ENCODE measurements at regions not wholly inside any gene's neighbourhood (a gene's known extent, or its start where the extent isn't known, plus 50 kb on each side); places are given as distances from the start of the nearest gene placed in this dataset.
"Not testable (repeated sequence)": the region's sequence is repeated elsewhere in the genome, so short reads cannot be mapped to it uniquely, and the experiment has no call there.

DNA sequence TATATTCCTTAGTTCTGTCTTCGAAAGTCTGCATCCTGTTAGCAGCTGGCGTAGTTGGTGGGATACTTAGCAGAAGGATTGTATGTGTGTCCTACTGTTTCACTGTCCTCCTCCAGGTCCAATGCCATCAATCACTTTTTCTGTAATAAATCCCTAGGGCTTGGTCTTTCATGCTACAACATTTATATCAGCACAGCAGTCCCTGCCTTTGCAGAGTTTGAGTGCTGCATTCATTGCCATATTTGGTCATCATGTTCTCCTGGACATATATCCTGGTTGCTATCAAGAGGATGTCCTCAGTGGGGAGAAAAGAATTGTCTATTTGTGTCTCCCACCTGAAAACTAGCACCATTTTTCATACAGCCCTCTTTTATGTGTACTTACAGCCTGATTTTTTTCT, 67.0 kb downstream of the OR5AK2 start:
- TF ChIP-seq, protein P1, sequence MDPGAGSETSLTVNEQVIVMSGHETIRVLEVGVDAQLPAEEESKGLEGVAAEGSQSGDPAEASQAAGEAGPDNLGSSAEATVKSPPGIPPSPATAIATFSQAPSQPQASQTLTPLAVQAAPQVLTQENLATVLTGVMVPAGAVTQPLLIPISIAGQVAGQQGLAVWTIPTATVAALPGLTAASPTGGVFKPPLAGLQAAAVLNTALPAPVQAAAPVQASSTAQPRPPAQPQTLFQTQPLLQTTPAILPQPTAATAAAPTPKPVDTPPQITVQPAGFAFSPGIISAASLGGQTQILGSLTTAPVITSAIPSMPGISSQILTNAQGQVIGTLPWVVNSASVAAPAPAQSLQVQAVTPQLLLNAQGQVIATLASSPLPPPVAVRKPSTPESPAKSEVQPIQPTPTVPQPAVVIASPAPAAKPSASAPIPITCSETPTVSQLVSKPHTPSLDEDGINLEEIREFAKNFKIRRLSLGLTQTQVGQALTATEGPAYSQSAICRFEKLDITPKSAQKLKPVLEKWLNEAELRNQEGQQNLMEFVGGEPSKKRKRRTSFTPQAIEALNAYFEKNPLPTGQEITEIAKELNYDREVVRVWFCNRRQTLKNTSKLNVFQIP (CRISPR knock-in tag; IDR thresholded peaks at IDR 0.05; ENCODE audit: borderline replicate concordance, low read depth), result no peak
- TF ChIP-seq, protein P2, sequence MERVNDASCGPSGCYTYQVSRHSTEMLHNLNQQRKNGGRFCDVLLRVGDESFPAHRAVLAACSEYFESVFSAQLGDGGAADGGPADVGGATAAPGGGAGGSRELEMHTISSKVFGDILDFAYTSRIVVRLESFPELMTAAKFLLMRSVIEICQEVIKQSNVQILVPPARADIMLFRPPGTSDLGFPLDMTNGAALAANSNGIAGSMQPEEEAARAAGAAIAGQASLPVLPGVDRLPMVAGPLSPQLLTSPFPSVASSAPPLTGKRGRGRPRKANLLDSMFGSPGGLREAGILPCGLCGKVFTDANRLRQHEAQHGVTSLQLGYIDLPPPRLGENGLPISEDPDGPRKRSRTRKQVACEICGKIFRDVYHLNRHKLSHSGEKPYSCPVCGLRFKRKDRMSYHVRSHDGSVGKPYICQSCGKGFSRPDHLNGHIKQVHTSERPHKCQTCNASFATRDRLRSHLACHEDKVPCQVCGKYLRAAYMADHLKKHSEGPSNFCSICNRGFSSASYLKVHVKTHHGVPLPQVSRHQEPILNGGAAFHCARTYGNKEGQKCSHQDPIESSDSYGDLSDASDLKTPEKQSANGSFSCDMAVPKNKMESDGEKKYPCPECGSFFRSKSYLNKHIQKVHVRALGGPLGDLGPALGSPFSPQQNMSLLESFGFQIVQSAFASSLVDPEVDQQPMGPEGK (CRISPR knock-in tag; IDR thresholded peaks at IDR 0.05; ENCODE audit: borderline replicate concordance), result no peak
- TF ChIP-seq SNAI2 (CRISPR knock-in tag; IDR thresholded peaks at IDR 0.05), result no peak
- TF ChIP-seq TOX (CRISPR knock-in tag; IDR thresholded peaks at IDR 0.05; ENCODE audit: borderline replicate concordance), result no peak
- no peak for TF ChIP-seq ESRRG (CRISPR knock-in tag; IDR thresholded peaks at IDR 0.05)
- TF ChIP-seq ZC3H10 (CRISPR knock-in tag; IDR thresholded peaks at IDR 0.05), result no peak
- no peak for TF ChIP-seq RARB (CRISPR knock-in tag; IDR thresholded peaks at IDR 0.05)
- TF ChIP-seq CSDC2 (CRISPR knock-in tag; IDR thresholded peaks at IDR 0.05), result no peak
- TF ChIP-seq GLIS3 (CRISPR knock-in tag; IDR thresholded peaks at IDR 0.05), result no peak
- TF ChIP-seq BACH2 (CRISPR knock-in tag; IDR thresholded peaks at IDR 0.05; ENCODE audit: borderline replicate concordance), result no peak
- TF ChIP-seq, protein P3, sequence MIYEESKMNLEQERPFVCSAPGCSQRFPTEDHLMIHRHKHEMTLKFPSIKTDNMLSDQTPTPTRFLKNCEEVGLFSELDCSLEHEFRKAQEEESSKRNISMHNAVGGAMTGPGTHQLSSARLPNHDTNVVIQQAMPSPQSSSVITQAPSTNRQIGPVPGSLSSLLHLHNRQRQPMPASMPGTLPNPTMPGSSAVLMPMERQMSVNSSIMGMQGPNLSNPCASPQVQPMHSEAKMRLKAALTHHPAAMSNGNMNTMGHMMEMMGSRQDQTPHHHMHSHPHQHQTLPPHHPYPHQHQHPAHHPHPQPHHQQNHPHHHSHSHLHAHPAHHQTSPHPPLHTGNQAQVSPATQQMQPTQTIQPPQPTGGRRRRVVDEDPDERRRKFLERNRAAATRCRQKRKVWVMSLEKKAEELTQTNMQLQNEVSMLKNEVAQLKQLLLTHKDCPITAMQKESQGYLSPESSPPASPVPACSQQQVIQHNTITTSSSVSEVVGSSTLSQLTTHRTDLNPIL (CRISPR knock-in tag; IDR thresholded peaks at IDR 0.05; ENCODE audit: low read depth), result no peak
- ATAC-seq, result no peak

DNA sequence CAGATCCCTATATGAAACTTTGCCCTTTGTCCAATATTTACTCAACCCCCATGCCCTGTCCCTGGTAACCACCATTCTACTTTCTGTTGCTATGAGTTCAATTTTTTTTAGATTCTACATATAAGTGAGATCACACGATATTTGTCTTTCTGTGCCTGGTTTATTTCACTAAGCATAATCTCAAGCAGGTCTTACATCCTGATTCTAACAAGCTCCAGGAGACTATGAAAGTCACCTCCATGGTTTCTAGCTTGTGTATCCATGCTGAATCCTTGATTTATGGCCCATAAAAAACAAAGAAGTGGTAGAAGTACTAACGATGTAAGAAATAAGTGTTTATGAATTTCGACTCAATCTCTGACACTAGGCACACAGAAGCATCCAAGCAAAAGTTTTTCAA, 68.0 kb downstream of the OR5AK2 start:
- TF ChIP-seq PPARA (CRISPR knock-in tag; IDR thresholded peaks at IDR 0.05; ENCODE audit: borderline replicate concordance), result no peak
- no peak for TF ChIP-seq ZNF8 (CRISPR knock-in tag; IDR thresholded peaks at IDR 0.05)
- no peak for TF ChIP-seq OSR1 (CRISPR knock-in tag; IDR thresholded peaks at IDR 0.05)
- TF ChIP-seq GLIS3 (CRISPR knock-in tag; IDR thresholded peaks at IDR 0.05), result no peak
- TF ChIP-seq CSDC2 (CRISPR knock-in tag; IDR thresholded peaks at IDR 0.05), result no peak
- TF ChIP-seq ZFP30 (CRISPR knock-in tag; IDR thresholded peaks at IDR 0.05), result no peak
- TF ChIP-seq, protein P4, sequence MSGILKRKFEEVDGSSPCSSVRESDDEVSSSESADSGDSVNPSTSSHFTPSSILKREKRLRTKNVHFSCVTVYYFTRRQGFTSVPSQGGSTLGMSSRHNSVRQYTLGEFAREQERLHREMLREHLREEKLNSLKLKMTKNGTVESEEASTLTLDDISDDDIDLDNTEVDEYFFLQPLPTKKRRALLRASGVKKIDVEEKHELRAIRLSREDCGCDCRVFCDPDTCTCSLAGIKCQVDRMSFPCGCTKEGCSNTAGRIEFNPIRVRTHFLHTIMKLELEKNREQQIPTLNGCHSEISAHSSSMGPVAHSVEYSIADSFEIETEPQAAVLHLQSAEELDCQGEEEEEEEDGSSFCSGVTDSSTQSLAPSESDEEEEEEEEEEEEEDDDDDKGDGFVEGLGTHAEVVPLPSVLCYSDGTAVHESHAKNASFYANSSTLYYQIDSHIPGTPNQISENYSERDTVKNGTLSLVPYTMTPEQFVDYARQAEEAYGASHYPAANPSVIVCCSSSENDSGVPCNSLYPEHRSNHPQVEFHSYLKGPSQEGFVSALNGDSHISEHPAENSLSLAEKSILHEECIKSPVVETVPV (CRISPR knock-in tag; IDR thresholded peaks at IDR 0.05), result no peak
- no peak for TF ChIP-seq ARNTL (CRISPR knock-in tag; IDR thresholded peaks at IDR 0.05; ENCODE audit: borderline replicate concordance, low read depth)
- ATAC-seq, result no peak

DNA sequence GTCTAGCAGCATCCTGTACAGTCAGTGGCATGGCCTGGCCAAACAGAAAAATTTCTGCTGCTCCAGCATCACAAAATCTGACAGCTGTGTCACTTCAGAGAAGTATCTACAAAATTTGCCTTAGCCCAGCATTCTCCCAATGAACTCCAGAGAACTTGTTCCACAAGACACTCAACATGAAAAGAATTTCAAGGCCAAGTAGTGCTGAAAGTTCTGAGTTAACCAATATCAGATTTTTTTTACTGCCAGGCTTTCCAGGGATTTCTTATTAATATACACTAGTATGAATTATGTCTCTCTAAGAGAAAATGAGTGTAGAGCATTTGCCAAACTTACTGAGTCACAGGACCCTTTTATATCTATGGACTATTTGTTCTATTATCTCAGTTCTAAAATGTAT, 68.8 kb downstream of the OR5AK2 start:
- TF ChIP-seq ZNF70 (CRISPR knock-in tag; IDR thresholded peaks at IDR 0.05), result no peak
- peak; percentile 18; the same call in 1 of the 2 replicates for TF ChIP-seq ISL1 (CRISPR knock-in tag; IDR thresholded peaks at IDR 0.05)
- ATAC-seq, result no peak

DNA sequence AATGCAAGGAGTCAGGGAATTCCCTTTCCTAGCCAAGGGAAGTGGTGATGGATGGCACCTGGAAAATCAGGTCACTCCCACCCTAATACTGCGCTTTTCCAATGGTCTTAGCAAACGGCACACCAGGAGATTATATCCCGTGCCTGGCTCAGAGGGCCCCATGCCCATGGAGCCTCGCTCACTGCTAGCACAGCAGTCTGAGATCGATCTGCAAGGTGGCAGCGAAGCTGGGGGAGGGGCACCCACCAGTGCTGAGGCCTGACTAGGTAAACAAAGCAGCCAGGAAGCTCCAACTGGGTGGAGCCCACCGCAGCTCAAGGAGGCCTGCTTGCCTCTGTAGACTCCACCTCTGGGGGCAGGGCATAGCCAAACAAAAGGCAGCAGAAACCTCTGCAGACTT, 74.2 kb downstream of the OR5AK2 start:
- not testable (repeated sequence) for ATAC-seq

DNA sequence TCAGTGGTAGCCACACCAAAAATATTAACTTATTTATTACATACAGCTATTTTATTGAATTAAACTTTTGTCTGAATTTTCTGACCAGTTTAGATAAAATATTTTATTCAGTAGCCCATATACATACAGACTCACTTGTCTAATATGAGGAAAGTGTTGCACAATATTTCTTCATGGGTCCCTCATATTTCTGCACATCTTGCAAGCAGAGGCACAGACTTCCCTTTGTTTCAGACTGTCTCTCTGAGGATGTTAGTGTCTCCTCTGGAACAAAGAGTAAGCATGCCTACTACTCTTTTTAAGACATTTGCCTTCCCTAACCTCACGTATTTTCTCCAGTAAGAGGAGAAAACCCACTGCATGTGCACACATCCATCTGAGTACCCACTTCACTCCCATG, 81.2 kb downstream of the OR5AK2 start:
- no peak for TF ChIP-seq ESRRG (CRISPR knock-in tag; IDR thresholded peaks at IDR 0.05)

DNA sequence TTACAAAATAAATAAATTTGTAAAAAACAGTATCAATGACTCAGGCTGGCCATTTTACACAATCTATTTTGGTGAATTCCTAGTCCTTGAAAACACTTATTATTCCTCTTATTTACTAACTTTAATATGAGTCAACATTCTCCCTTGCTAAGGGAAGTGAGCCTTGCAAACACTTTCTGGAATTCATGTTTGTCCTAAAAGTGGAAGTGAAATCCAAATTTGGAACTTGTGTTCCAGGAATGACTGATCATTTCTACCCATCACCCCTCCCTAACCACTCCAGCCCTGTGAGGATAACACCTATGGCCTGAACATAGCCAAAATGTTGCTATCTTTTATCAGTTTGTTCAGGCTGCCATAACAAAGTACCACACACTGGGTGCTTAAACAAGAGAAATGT, 83.1 kb downstream of the OR5AK2 start:
- peak; percentile 13; the same call in 1 of the 3 replicates for ATAC-seq

More for the DNA sequence above, 81.2 kb downstream of the OR5AK2 start:
- no peak for ATAC-seq

More for the DNA sequence above, 83.1 kb downstream of the OR5AK2 start:
- TF ChIP-seq, protein P3 (CRISPR knock-in tag; IDR thresholded peaks at IDR 0.05; ENCODE audit: low read depth), result no peak
- TF ChIP-seq ARNTL (CRISPR knock-in tag; IDR thresholded peaks at IDR 0.05; ENCODE audit: borderline replicate concordance, low read depth) (no peak), SNAI2 (CRISPR knock-in tag; IDR thresholded peaks at IDR 0.05) (no peak), ZNF8 (CRISPR knock-in tag; IDR thresholded peaks at IDR 0.05) (no peak), ZC3H10 (CRISPR knock-in tag; IDR thresholded peaks at IDR 0.05) (no peak)

All from SK-N-SH treated with all-trans-retinoic acid at 6 μM for 48 hours (cell line).